ENCODE measurements at regions not wholly inside any gene's neighbourhood (a gene's known extent, or its start where the extent isn't known, plus 50 kb on each side); places are given as distances from the start of the nearest gene placed in this dataset.

DNA sequence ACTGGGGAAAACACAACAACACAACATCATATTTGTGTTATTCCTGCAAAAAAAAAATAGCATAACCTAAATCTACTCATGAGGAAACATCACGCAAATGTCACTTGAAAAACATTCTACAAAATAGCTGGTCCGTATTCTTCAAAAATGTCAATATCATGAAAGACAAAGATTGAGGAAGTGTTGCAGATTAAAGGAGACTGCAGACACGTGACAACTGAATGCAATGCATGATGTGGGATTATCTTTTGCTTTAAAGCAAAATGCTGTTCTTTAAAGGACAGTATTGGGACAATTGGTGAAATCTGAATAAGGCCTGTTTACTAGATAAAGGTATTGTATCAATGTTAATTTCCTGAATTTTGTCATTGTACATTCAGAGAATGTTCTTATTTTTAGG, 157.7 kb downstream of the SMIM20 start:
- no peak for DNase-seq (ENCODE audit: low read depth)

DNA sequence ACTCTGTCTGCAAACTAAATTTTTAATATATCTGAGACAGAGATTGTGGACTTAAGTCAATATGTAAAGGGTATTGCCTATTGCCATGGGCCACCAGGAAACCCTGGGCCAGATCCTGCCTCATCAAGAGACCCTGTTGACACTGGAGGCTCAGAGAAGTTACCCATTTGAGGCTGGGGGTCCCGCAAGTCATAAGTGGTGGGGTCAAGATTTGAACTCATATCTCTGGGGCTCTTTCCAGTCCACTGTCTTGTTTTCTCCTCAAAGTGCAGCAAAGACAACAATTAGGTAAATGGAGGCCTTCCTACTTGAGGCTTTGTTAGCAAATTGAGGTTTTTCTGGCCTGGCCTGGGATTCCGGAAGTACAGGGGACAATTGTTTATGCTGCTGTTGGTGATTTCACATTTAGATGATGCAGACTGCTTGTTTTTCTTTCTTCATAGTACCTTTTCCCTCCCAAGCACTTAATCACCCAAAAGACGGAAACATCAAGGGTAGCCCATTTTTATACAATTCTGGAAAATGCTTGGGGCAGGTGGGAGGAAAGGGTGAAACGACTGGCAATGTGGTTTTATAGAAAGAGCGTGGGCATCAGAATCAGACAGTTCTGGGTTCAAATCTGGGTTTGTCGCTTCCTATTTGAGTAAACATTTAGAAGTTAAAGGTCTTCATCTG, 160.0 kb downstream of the SMIM20 start:
- DNase-seq (ENCODE audit: low read depth), result no peak

DNA sequence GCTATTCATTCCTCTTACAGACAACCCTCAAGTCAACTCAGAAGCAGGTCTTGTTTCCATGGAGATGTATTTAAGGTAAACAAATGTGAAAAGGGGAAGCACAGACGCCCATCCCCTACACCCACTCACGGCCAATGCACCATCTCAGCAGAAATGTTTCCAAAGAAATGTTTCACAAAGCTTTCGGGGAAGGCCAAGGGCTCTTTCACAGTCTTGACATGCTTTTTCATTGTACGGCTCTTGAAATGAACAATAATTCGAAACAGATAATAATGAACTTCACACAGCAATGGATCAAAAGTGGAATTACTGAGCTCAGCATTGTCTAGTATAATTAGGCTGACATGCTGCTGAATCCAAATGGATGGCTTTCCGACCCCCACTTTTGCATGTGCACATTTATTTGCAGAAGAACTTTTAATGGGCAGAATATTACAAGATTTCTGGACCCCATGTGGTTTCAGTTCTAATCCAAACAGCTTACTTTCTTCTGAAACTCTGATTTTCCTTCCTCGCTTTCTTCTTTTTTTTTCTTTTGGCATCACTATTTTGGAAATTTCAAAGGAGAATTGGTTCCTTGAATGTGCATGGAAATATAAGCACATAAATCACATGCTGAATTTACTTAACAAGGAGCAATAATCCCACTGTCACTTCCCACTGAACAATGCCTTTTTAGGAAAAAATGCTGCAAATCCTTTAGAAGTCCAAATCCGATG, 160.9 kb downstream of the SMIM20 start:
- no peak for DNase-seq (ENCODE audit: low read depth)

DNA sequence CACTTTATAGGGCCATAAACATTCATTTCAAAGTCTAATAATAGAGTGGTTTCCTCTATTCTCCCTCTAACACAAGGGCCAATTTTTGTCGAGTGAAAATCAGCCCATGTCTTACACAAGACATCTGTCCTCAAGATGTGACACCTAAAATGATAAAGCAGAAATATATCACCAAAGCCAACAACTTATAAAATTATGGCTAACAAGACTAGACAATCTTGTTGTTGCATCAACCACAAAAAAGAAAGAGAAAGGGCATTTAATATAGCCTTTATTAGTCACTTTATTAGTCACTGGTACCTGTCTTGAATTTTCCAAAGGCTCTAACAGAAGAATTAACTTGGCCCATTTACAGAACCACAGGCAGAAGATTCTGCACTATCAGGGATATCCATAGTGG, 161.6 kb downstream of the SMIM20 start:
- DNase-seq (ENCODE audit: low read depth), result peak; percentile 63

DNA sequence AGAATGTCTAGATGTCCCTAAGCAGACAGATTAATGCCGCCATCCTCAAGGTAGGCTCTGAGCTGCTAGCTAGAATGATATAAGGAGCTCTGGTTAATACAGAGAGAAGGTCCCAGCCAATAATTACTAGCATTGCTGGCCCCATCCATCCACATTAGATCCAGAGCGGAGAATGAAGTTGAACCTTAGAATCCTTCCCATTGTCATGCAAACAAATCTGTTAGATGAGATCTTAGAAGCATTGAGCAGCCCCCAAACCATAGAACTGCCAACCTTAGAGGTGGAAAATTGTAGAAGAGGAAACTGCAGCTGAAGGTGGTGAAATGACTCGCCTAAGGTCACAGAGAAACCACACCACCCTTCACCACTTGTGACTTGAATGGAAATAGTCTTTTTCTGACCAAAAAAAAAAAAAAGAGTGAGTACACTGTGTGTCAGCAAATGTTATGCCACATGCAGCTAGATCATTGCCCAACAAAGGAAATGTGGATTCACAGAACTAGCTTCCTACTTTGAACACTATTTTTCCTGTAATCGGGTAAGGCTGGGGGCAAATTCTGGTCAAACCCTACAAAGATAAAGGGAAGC, 162.1 kb downstream of the SMIM20 start:
- peak; percentile 76 for DNase-seq (ENCODE audit: low read depth)

DNA sequence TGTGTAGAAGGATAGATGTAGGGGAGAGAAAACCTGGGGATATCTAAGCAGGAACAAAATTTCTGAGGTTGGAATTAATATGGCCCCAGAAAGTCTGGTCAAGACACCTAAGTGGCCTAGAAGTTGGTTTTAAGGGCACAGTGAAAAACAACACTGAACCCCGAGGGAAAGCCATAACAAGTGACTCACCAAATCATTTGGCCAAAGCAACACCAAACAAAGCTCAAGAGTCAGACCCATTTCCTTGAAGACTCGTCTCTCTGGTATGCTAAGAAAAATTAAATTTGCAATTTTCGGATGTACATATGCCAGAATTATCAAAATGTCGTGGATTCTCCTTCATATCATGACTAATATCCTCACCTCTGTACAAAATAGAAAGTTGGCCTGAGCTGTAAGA, 162.9 kb downstream of the SMIM20 start:
- DNase-seq (ENCODE audit: low read depth), result peak; percentile 62

DNA sequence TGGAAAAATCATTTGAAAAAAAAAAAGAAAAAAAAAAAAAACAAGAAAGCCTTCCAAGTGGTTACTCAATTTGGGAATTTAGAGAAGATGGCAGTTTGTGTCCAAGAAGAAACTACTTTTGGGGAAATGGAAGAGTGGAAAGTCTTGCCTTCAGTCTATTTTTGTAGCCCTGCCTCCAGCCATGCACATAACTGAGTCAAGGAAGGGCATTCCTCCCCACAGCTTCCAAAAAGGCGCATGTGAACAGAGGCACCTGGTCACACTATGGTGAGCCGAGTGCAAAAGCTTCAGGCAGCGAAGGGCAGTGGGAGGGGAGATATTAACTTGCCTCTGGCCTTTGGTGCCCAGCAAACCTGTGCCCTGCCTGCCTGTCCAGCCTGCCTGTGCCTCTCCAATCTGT, 163.7 kb downstream of the SMIM20 start:
- no peak for DNase-seq (ENCODE audit: low read depth)

DNA sequence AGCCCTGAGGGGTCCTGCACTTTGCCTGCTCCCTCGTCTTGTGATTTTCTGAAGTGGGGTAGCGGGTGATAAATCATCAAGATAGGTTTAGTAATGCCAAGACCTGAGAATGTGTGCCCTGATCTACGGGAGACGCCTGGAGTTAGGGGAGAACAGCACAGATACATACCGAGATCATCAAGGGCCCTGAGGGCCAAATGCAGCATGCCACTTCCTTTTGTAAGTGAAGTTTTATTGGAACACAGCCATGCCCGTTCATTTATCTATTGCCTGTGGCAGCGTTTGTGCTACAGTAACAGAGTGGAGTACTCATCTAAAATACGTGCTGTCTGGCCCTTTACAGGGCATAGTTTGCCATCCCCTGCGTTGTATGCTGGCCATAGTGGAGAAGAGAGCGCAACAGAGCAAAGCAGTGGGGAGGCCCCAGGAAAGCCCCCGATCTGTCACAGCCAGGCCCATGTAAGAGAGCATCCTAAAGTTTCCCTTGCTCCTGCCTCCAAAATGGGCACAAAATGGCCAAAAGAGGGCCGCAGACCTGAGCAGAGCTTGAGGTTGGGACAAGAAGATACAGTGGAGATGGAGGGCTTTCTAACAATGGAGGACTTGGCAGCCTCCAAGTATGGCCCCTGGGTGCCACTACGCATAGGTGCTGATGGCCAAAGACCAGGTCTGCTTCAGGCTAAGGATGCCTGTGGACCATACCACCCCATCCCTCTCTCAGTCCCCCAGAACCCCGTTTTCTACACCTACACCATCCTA, 167.0 kb downstream of the SMIM20 start:
- DNase-seq (ENCODE audit: low read depth), result no peak

DNA sequence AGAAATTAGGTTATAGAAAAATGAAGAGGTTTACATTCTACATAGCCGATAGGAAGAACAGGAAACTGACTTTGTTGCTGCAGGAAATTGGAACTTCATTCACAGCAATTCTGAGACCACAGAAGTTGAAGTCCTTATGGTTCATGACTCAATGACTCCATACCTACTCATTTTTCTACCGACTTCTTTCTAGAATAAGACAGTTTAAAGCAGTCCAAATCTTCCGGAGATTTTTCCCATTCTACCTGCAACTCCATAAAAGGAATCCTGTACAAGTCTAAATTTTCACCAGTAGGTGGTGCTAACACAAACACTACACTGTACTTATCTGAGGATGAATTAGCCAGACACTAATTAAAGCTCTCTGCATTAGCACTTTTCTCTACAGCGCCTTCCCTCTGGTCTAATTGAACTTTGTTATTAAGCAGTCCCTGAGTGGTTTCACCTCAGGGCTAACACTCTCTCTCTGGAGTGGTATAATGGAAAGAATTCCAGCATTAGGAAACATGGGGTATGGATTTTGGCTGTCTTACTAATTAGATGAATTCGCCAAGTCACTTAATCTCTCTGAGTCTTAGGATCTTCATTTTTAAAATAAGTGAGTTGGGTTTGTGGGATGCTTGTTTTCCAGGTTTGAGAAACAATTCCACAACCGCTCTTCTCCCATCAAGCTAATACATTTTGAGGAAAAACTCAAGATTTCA, 167.9 kb downstream of the SMIM20 start:
- peak; percentile 47 for DNase-seq (ENCODE audit: low read depth)

DNA sequence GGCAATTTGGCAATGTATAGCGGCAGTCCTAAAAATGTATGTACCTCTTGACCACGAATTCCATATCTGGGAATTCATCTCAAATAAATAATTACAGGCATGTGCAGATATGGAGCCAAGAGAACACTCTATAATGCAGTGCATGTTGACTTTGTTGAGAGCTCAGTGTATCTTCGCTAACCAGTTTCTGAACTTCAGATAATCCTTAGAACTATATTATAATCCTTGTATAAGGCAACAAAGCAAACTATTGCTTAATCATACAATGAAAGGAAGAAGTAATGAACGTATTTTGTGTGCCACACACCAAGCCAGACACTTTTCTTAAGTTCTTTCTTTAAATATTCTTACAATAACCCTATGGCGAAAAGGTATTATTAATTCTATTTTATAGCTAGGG, 168.5 kb downstream of the SMIM20 start:
- no peak for DNase-seq (ENCODE audit: low read depth)

DNA sequence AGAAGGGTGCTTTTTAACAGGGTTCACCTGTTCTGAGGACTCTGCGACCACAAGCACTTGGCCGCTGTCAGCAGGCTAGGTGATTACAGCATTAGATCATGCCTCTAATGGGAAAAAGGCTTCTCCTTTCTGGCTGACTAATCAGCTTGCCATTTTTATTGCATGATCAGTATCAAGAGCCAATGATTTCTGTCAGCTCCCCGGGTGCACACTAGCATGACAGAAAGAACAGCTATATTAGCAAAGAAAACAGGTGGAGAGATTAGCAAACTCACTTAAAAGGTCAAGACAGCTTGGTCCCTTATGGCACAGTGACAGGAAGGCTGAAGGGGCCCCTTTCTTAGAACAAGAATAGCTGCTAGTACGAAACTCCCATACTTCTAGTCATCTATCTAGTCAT, 170.0 kb downstream of the SMIM20 start:
- peak; percentile 80 for DNase-seq (ENCODE audit: low read depth)

DNA sequence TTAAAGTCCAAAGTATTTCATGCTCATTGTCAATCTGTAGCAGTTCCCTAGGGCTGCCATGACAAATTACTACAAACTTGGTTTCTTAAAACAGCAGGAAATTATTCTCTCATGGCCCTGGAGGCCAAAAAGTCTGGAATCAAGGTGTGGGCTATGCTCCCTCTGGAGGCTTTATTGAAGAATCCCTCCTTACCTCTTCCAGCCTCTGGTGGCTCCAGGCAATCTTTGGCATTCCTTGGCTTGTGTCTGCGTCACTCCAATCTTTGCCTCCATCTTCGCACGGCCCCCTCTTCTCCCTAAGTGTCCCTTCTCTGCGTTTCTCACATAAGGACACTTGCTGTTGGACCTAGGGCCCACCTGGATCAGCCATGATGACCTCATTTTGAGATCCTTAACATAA, 170.4 kb downstream of the SMIM20 start:
- DNase-seq (ENCODE audit: low read depth), result no peak

DNA sequence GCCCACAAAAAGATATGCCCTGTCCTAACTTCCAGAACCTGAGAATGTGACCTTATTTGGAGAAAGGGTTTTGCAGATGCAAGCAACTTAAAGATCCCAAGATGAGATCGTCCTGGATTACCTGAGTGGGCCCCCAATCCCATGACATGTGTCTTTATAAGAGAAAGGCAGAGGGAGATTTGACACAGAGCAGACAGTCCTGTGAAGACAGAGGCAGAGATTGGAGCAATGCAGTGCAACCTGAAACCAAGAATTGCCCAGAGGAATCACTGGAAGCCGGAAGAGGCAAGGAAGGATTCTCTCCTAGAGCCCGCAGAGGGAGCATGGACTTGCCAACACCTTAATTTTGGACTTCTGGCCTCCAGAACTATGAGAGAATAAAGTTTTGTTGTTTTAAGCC, 171.5 kb downstream of the SMIM20 start:
- no peak for DNase-seq (ENCODE audit: low read depth)

DNA sequence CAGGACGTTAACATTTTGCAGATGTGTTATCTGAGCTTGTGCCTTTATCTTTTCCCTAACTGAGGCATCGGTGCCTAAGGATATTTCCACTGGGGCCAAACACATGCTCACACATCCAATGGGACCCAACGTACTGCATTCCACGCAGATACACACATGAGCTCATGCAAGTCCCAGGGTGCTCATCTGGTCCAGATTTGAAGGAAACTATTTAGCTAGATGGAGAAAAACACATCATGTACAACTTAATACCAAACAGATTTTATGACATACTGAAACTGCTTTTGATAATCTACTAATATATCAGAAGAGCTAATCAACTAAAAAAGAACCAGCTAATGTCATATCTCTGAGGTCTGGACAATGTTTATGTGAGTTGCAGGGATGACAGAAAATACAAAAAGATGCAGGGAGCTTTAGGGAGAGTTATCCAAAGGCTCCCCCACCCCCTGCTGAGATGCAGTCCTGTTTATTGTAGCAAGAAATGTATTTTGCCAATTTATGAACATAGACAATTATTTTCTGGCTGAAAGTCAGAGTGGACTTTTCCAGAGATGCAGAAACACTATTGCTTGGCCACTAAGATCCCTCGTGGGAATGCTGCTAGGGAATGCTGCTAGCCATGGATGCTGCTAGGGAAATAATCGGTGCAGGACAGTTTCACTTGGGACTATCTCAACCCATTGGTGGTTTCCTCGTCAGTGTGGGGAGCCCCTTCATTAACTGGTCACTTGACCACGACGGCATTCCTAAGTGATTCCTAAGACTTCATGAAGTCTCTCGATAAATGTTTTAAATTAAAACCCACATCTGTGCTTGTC, 172.8 kb downstream of the SMIM20 start:
- DNase-seq (ENCODE audit: low read depth), result peak; percentile 74

DNA sequence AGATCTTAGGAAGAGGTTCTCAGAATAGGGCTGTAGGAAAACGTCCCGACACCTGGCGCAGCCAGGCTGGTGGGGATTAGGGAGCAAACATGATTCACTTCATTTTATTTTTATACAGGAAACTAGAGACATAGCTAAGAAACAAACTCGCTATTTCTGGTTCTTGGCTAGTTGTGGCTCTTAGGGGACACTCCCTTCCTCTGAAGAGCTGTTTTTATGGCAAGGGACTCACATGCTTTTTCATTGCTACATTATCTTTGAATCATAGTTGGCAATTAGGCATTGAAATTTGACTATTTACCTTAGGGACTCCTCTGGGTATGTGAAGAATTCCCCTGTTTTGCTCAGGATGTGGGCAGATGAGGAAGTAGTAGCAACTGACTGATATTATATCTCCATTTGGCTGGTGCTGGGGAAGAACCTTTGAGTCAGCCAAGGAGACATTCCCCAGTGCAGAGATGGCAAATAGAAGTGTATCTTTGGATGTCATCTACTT, 174.5 kb downstream of the SMIM20 start:
- peak; percentile 84 for DNase-seq (ENCODE audit: low read depth)

DNA sequence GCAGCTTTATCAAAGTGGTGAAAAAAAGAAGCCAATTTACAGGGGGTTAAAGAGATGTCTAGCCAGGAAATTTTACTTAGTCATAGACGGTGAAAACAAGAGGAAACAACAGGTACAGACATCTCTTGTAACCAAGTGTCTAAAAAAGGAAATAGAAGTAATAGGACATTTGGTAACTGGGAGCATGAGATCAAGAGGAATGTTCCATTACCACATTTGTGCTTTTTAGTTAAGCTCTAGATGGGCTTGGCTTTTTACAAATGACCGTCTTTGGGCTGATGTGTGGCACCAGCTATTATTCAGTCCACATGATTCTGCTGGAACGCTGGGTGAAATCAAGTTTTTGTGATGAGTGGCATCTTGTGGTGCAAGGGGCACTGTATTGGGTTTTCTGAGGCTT, 179.5 kb downstream of the SMIM20 start:
- no peak for DNase-seq (ENCODE audit: low read depth)

DNA sequence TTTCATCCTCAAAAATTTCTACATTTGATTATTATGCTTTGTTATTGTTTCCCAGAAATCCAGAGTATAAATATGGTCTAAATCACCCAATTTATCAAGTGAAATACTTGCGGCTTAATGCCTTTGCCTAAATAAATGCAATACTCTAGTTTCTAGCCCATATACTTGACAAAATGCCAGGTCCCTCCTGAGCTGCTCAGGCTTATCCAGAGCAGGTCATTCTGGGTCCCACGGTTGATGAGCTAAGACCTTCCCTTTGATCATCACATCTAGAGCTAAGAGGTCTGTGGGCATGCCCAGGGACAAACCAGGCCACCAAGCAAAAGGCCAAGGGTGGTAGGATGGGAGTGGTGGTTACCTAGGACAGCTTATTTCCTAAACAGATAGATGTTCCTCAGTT, 180.1 kb downstream of the SMIM20 start:
- DNase-seq (ENCODE audit: low read depth), result no peak

DNA sequence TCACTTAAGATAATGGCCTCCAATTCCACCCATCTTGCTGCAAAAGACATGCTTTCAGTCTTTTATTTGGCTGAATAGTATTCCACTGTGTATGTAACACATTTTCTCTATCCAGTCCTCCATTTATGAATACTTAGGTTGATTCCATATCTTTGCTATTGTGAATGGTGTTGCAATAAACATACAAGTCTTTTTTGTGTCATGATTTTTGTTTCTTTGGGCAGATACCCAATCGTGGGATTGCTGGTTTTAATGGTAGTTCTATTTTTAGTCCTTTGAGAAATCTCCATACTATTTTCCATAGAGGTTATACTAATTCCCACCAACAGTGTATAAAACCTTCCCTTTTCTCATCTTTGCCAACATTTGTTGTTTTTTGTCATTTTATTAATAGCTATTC, 180.9 kb downstream of the SMIM20 start:
- no peak for DNase-seq (ENCODE audit: low read depth)

DNA sequence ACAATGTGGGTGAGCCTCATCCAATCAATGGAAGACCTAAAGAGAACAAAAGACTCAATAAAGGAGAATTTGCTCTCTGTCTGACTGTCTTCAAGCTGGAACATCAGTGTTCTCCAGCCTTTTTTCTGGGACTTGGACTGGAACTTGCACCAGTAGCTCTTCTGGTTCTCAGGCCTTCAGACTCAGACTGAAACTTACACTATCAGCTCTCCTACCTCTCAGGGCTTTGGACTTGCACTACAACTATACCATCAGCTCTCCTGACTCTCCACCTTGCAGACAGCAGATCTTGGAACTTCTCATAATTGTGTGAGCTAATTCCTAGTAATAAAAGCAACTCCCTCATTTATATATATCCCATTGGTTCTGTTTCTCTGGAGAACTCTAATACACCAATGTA, 185.9 kb downstream of the SMIM20 start:
- no peak for DNase-seq (ENCODE audit: low read depth)

DNA sequence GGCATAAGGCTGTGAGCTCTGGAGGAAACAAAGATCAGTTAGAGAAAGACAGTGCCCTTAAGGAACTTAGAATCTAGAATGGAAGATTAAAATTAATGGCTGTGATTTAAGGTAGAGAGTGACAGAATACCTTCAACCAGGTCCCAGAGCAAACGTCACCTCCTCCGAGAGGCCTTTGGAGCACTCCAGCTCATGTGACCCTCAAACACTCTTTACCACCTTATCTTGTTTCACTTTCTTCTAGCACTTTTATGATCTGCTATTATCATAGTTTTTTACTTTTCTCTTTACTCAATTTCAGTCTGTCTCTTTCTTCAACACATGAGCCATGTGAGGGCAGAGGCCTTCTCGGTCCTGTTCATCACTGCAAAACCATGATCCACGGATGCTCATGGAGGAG, 187.0 kb downstream of the SMIM20 start:
- DNase-seq (ENCODE audit: low read depth), result no peak
